ENCODE measurements at regions not wholly inside any gene's neighbourhood (a gene's known extent, or its start where the extent isn't known, plus 50 kb on each side); places are given as distances from the start of the nearest gene placed in this dataset.
A peak's percentile ranks its signal among the peaks of the same experiment; 100 is the strongest.

DNA sequence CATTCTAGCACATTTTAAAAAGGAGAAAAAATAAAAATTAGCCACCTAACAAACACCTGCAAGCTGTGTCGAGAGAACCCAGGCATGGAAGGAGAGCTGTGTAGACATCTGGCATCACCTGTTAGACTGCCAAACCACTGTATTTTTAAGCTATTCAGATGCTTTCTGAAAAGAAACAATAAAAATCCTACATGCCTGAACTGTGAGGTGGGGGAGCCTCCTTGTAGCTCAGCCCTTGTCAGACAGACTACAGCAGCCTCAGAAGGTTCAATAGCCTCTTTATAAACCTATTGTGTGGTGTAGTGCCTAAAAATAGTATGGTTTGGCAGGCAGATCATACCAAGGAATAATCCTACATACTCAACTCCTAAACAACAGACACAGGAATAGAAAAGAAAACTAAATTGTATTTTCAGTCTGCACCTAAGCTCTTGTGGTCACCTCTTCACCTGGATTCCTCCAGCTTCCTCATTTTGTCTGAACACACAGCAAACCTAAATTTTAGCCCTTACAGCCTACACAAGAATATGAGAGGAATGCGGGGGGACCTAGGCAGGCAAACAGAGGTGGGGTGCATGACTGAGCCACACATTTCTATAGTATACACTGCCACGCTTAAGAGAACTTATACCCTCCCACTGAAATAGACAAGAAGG is 67.0 kb downstream of the SIPA1L2 start:
- H3K27me3 ChIP-seq: no peaks in the 10 kb centered on the region; the same call in 1 of the 2 replicates
- no peak for DNase-seq
- H3K27ac ChIP-seq: no peak overlapping the region
- no peak overlapping the region for H3K4me3 ChIP-seq
- H3K4me1 ChIP-seq: peaks cover 2% of the 10 kb centered on the region; the same call in 1 of the 2 replicates
- H3K36me3 ChIP-seq: no peaks in the 10 kb centered on the region
- no peaks in the 10 kb centered on the region for H3K9me3 ChIP-seq (replicated peaks)

DNA sequence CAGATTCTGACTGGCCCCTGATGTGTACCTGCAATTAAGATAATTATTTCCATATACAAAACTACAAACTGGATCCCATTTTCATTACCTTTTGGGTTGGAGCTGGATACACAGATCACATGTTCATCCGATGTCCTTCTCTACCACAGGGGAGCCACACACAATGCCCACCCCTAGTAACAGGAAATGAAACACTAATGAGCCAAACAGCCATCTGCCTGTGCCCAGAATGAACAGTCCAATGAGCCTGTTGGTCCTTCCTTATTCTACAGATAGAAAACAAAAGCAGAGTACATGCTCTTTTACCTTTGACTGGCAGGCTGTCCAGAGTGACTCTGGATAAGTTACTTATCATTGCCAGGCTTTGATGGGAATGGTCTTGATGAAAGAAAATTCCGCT is 68.6 kb downstream of the SIPA1L2 start:
- Histone ChIP-seq H3K4me1 (peaks cover 2% of the 10 kb centered on the region; the same call in 1 of the 2 replicates), H3K9me3 (replicated peaks) (no peaks in the 10 kb centered on the region), H3K4me3 (no peak overlapping the region), H3K36me3 (no peaks in the 10 kb centered on the region), H3K27ac (no peak overlapping the region), H3K27me3 (no peaks in the 10 kb centered on the region; the same call in 1 of the 2 replicates)
- no peak for DNase-seq

DNA sequence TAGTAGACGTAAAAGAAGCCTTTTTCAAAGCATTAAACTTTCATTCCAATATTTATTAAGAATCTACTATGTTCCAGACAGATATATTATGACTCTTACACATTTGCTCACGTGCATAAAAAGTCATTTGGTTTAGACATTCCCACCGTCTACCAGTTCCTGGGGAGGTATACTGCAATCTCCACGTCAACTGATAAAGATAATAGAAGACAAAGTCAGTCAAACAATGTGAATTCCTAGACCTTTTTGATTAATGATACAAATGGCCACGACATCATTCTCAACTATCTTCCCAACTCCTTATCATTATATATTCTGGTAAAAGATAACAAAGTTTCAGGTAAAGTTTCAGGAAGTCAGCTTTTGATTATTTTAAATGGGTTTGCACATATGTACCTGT is 69.0 kb downstream of the SIPA1L2 start:
- peaks cover 2% of the 10 kb centered on the region; the same call in 1 of the 2 replicates for H3K4me1 ChIP-seq
- DNase-seq: no peak
- H3K27me3 ChIP-seq: no peaks in the 10 kb centered on the region; the same call in 1 of the 2 replicates

DNA sequence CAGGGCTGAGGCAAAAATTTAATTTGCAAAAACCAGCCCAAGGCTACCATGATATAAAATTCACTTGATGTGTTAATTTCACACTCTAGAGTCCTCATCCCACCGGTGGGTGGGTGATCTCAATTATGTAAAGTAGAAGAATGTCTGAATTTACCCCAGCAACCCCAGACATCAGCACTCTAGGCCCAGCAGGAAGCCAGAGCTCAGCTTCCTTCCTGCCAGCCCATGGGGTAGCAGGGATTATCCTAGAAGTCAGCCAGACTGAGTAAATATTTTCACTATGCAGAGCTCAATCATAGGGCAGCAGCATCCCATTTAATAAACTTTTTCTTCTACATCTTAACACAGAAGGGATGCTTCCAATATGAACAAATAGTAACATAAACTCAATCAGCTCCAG is 71.0 kb downstream of the SIPA1L2 start:
- DNase-seq: no peak
- H3K4me1 ChIP-seq: peaks cover 14% of the 10 kb centered on the region
- H3K27ac ChIP-seq: no peak overlapping the region
- no peaks in the 10 kb centered on the region; the same call in 1 of the 2 replicates for H3K27me3 ChIP-seq
- no peaks in the 10 kb centered on the region for H3K9me3 ChIP-seq (replicated peaks)
- H3K4me3 ChIP-seq: no peak overlapping the region
- no peaks in the 10 kb centered on the region for H3K36me3 ChIP-seq

More for the DNA sequence above, 69.0 kb downstream of the SIPA1L2 start:
- Histone ChIP-seq H3K36me3 (no peaks in the 10 kb centered on the region), H3K27ac (no peak overlapping the region), H3K4me3 (no peak overlapping the region), H3K9me3 (replicated peaks) (no peaks in the 10 kb centered on the region)

DNA sequence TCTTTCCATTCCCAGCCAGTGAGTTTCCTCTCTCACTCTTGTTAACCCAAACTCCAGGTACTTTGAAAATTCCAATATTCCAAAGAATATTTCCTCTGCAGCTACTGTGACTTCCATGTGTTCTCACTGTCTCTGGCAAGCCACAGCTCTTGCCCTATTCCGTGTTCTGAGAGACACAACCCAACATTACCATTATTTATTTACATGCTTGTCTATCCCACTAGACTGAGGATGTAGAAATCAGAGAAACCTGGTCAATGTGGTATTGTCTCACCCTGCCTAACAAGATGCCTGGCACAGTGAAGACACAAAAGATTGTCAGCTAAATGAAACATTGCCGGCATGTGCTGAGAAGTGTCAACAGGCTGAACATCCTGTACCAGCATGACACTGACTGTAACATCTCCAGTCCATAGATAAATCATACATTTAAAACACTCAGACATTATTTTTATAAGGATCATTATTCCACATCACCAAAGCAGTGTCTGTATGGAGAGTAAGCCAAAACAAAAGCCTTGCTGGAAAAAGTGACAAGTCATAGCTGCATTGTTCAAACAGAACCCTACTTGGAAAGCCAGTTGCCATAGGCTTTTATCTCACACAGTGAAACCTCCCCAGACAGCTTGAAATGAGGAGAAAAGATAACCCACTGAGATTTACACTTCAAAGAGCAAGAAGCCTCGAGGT is 72.3 kb downstream of the SIPA1L2 start:
- DNase-seq: no peak
- Histone ChIP-seq H3K36me3 (no peaks in the 10 kb centered on the region), H3K4me1 (peaks cover 18% of the 10 kb centered on the region)

DNA sequence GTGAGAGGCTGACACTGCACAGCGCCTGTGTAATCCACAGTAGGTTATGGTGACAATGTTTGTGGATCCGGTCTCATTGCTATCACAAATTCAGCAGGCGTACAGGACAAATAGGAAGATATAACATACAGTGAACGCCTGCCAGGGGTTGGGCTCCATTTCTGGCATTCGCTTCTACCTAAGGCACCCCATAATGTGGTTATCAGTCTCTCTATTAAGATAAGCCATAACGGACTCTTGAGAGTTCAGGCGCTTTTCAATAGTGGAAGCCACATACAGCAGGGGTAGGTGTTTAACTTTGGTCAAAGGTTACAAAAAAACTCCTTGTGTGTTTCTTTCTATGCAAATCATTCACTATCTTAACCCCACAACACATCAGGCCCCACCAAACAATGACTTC is 72.8 kb downstream of the SIPA1L2 start:
- no peak for DNase-seq
- no peaks in the 10 kb centered on the region for H3K27me3 ChIP-seq
- peaks cover 18% of the 10 kb centered on the region for H3K4me1 ChIP-seq
- no peaks in the 10 kb centered on the region for H3K36me3 ChIP-seq
- H3K4me3 ChIP-seq: no peak overlapping the region
- no peak overlapping the region for H3K27ac ChIP-seq
- H3K9me3 ChIP-seq (replicated peaks): no peaks in the 10 kb centered on the region

More for the DNA sequence above, 72.3 kb downstream of the SIPA1L2 start:
- no peaks in the 10 kb centered on the region for H3K9me3 ChIP-seq (replicated peaks)
- H3K27ac ChIP-seq: no peak overlapping the region
- H3K4me3 ChIP-seq: no peak overlapping the region
- H3K27me3 ChIP-seq: no peaks in the 10 kb centered on the region

DNA sequence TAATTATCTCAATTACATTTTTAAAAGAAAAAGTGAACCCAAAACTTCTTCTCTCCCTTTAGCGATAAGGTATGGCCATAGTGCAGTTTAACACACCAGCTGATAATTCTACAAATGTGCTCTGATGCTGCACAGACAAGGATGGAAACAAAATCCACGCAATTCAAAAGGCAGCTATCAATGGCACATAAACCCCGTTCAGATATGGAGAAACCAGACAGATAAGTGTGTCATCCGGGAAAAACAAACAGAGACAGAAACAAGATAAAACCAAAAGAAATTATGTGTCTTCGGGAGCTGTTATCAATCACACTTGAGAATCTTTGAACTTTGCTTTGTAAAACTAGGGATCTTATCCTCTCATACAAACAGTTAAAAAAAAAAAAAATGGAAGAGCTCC is 73.6 kb downstream of the SIPA1L2 start:
- Histone ChIP-seq H3K36me3 (no peaks in the 10 kb centered on the region), H3K27ac (no peak overlapping the region), H3K4me1 (peaks cover 18% of the 10 kb centered on the region), H3K27me3 (no peaks in the 10 kb centered on the region), H3K4me3 (no peak overlapping the region), H3K9me3 (replicated peaks) (no peaks in the 10 kb centered on the region)
- no peak for DNase-seq

DNA sequence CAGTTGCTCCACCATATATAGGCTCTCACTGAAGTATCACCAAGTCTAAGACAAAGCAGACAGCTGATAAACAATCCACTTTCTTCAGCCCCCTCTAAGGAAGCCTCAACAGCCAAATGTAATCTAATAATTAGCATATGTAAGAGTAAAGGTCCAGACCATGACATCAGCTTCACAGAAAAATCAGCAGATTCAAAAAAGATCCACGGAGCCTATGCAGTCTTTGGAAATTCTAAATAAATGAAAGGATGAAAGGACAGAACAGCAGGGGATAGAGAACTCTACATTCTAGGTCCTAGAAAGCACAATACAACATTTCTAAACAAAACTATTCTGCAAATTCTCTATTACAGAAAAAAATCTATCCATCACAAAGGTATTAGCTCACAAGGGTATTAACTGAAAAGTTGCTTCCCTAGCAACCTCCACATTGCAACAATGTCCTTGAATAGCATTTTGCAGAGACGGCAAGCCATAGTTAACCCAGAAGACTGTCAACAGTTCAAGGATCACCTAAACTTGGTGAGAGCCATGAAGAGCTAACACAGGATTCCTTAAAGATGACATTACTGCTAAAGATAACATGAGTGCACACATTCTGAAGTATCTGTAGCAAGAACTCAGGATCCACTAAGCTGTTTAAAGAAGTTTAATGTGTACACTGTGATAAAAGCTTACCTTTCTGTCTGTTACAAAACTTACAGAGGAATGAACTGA is 74.3 kb downstream of the SIPA1L2 start:
- H3K9me3 ChIP-seq (replicated peaks): no peaks in the 10 kb centered on the region
- no peak overlapping the region for H3K27ac ChIP-seq
- H3K36me3 ChIP-seq: no peaks in the 10 kb centered on the region
- no peak for DNase-seq
- peaks cover 18% of the 10 kb centered on the region for H3K4me1 ChIP-seq
- H3K27me3 ChIP-seq: no peaks in the 10 kb centered on the region
- H3K4me3 ChIP-seq: no peak overlapping the region

DNA sequence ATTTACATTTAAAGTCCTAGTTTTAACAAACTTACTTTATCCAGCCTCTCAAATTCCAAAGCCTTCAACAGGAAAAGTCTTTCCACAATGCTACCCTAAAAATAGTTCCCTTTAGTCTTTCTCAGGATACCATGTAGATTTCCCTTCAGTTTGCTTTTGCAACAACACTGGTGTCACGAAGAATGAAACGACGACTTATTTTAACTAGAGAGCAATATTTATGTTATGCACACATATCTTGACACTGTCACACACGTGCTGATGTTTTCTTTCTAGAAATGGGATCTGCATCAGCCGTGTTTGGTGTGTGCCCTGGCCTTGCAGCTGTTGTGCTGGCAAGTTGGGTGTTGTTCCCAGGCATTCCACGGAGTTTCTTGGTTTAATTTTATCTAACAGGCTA is 75.5 kb downstream of the SIPA1L2 start:
- Histone ChIP-seq H3K27ac (no peak overlapping the region), H3K4me1 (peaks cover 18% of the 10 kb centered on the region), H3K4me3 (no peak overlapping the region), H3K27me3 (no peaks in the 10 kb centered on the region), H3K9me3 (replicated peaks) (no peaks in the 10 kb centered on the region), H3K36me3 (no peaks in the 10 kb centered on the region)
- DNase-seq: peak; percentile 17 to 51

DNA sequence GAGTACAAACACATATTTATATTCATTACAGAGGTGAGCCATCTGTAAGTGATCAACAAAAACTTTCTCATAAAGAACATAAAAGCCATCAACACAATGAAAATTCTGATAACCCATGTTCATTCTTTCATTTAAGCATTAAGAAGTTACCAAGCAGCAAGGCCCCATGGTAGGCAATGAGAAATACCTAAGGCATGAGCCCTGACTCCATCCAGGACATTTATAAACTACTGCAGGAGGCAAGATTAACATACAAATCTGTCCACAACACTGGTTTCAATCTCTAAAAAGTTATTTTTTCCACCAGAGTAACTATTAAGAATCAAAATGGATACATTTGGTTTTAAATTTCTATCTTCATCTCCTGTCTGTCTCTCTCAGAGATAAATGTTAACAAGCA is 76.1 kb downstream of the SIPA1L2 start:
- Histone ChIP-seq H3K27ac (no peak overlapping the region), H3K4me1 (peaks cover 16% of the 10 kb centered on the region), H3K27me3 (no peaks in the 10 kb centered on the region), H3K36me3 (no peaks in the 10 kb centered on the region), H3K4me3 (no peak overlapping the region), H3K9me3 (replicated peaks) (no peaks in the 10 kb centered on the region)
- DNase-seq: no peak

DNA sequence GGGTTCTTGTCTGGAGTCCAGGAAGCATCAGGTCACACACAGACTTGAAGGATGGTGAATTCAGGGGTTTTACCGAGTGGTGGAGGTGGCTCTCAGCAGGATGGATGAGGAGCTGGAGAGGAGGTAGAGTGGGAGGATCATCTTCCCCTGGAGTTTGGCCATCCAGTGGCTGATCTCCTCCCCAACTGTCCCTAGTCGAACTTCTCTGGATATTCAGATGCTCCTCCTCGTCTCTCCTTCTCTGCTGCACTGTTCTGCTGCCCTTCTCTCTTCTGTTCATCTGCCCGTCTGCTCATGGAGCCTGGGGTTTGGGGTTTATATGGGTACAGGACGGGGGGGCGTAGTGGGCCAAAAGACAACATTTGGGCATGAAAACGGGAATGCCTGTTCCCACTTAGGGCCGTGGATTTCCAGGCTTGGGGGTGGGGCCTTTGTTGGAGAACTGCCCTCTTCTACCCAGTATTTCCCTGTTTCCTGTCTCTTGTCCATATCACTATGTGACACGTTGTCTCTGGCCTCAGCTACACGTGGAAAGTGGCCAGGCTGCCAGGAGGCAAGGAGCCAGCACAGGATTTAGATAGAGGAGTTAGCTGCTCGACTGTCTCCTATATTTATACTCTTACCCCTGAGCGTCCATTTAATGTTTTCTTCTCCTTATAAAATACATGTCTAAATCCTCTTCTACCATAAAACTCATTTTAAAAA is 76.7 kb downstream of the SIPA1L2 start:
- H3K27ac ChIP-seq: no peak overlapping the region
- H3K27me3 ChIP-seq: no peaks in the 10 kb centered on the region
- no peaks in the 10 kb centered on the region for H3K36me3 ChIP-seq
- H3K4me1 ChIP-seq: peaks cover 20% of the 10 kb centered on the region
- no peaks in the 10 kb centered on the region for H3K9me3 ChIP-seq (replicated peaks)
- no peak overlapping the region for H3K4me3 ChIP-seq
- DNase-seq: peak in 1 of 2 experiments; percentile 17

DNA sequence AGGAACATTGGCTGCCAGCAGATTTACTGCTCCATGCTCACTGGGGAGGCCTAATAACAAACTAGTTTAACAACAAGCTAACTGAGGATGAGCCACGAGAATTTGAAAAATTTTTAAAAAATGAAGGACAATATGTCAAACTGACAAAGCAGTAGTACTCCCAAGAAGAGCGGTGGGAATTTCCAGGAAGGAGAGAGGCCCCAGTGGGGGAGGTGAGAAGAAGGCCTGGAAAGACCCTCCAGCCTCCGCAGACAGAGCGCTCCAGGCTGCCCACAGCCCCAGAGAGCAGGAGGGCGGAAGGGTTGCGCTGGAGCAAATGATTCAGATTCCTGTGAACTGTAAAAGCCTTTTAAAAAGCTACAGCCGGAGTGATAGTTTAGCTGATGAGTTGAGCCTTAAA is 78.5 kb downstream of the SIPA1L2 start:
- Histone ChIP-seq H3K27ac (no peak overlapping the region), H3K4me3 (no peak overlapping the region), H3K4me1 (peaks cover 26% of the 10 kb centered on the region), H3K36me3 (no peaks in the 10 kb centered on the region), H3K9me3 (replicated peaks) (no peaks in the 10 kb centered on the region), H3K27me3 (no peaks in the 10 kb centered on the region)
- DNase-seq: no peak

DNA sequence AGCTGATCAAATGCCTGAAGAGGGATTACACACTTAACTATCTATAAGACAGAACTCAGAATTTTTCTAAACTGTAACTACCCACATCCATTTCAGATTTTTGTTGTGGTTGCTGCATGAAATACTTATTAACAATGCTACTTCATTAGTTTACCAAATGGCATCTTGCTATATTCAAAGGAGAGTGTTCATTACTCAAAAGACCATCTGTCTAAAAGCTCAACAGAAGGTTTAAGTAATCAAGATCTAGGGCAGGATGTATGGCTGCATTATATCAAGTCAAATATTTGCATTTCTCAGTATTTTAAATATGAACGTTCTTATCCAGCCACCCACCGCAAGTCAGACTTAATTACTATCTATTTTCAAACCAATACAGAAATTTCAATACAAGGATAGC is 79.9 kb downstream of the SIPA1L2 start:
- peaks cover 23% of the 10 kb centered on the region for H3K4me1 ChIP-seq
- no peak overlapping the region for H3K4me3 ChIP-seq
- no peak for DNase-seq
- no peaks in the 10 kb centered on the region for H3K27me3 ChIP-seq
- no peaks in the 10 kb centered on the region for H3K9me3 ChIP-seq (replicated peaks)
- no peak overlapping the region for H3K27ac ChIP-seq
- no peaks in the 10 kb centered on the region for H3K36me3 ChIP-seq

DNA sequence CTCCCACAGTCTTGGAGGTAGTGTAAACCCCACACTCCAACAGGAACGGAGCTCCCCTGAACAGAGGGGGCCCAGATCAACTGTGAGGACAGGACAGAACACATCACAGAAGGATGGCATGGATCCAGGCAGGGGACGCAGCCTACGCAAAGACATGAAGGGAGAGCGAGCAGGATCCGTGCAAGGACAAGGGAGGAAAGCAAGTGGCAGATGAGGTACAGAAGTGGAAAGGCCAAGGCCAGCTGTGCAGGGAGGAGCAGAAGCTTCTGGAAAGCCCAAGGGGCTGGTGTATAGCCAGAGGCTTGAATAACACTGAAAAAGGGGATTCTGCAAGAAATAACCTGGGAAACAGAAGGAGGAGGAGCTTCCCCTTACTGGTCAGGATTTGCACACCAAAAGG is 81.2 kb downstream of the SIPA1L2 start:
- peaks cover 11% of the 10 kb centered on the region; the same call in 1 of the 2 replicates for H3K4me1 ChIP-seq
- no peak overlapping the region for H3K4me3 ChIP-seq
- H3K27me3 ChIP-seq: no peaks in the 10 kb centered on the region
- H3K9me3 ChIP-seq (replicated peaks): no peaks in the 10 kb centered on the region
- no peak overlapping the region for H3K27ac ChIP-seq
- H3K36me3 ChIP-seq: no peaks in the 10 kb centered on the region
- DNase-seq: no peak

Data from SJCRH30 (cell line).